ENCODE measurements at regions not wholly inside any gene's neighbourhood (a gene's known extent, or its start where the extent isn't known, plus 50 kb on each side); places are given as distances from the start of the nearest gene placed in this dataset.
A peak's percentile ranks its signal among the peaks of the same experiment; 100 is the strongest.

DNA sequence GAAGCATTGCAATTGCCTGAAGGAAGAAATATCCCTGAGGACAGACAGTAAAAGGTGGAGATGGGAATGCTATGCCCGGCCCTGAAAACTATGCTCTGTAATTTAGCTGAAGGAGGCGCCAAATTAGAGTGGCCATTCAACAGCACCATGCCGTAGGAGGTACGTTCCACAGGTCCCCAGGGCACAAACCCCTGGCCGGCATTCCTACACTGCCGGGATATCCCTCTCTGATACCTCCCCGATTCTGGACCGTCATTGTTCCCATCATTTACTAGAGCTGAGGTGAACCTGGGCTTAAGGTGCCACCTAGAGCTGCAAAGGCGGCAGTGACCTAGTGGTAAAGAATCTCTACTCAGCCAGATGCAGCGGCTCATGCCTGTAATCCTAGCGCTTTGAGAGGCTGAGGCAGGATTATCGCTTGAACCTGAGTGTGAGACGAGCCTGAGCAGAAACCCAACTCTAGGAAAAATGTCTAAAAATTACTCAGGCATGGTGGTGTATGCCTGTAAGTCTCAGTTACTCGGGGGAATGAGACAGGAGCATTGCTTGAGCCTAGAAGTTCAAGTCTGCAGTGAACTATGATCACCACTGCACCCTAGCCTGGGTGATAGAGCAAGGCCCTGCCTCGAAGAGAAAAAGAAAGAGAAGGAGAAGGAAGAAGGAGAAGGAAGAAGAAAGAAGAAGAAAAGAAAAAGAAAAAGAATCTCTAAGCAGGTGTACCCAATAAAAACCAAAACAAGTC is 53.0 kb upstream of the TNKS2 start:
- TF ChIP-seq, protein P1, sequence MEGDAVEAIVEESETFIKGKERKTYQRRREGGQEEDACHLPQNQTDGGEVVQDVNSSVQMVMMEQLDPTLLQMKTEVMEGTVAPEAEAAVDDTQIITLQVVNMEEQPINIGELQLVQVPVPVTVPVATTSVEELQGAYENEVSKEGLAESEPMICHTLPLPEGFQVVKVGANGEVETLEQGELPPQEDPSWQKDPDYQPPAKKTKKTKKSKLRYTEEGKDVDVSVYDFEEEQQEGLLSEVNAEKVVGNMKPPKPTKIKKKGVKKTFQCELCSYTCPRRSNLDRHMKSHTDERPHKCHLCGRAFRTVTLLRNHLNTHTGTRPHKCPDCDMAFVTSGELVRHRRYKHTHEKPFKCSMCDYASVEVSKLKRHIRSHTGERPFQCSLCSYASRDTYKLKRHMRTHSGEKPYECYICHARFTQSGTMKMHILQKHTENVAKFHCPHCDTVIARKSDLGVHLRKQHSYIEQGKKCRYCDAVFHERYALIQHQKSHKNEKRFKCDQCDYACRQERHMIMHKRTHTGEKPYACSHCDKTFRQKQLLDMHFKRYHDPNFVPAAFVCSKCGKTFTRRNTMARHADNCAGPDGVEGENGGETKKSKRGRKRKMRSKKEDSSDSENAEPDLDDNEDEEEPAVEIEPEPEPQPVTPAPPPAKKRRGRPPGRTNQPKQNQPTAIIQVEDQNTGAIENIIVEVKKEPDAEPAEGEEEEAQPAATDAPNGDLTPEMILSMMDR (IDR thresholded peaks at IDR 0.05): no peak
- DNase-seq: no peak
- Mint-ChIP-seq H3K4me1 (no peaks in the 10 kb centered on the region), H3K27ac (no peak overlapping the region), H3K9me3 (peaks cover 0 to 16% (median 8%) of the 10 kb centered on the region in 7 donors), H3K27me3 (ENCODE audit: low read depth in 3 of 3) (peaks cover 7 to 10% (median 9%) of the 10 kb centered on the region in 3 donors), H3K36me3 (no peaks in the 10 kb centered on the region), H3K4me3 (peak overlapping the region in 1 of 2 donors; percentile 39)
- no peaks in the 10 kb centered on the region for H3K9me3 ChIP-seq (replicated peaks in 1 of 2; ENCODE audit: control insufficient read depth in 1 of 2, insufficient read depth in 1 of 2, low read length in 2 of 2)
- no peak overlapping the region for H3K4me2 ChIP-seq (replicated peaks; ENCODE audit: extremely low read depth, low read length, poor library complexity, severe bottlenecking)
- H3K4me3 ChIP-seq (replicated peaks in 1 of 3; ENCODE audit: low read depth in 2 of 3, low read length in 3 of 3): no peak overlapping the region
- peaks cover 0 to 7% of the 10 kb centered on the region in 2 donors for H3K27me3 ChIP-seq (ENCODE audit: control insufficient read depth in 2 of 2, insufficient read depth in 2 of 2, low read length in 2 of 2)
- no peak overlapping the region for H3K9ac ChIP-seq (ENCODE audit: insufficient read depth, low read length, poor library complexity, severe bottlenecking)
- H3K36me3 ChIP-seq (replicated peaks in 1 of 2; ENCODE audit: control insufficient read depth in 1 of 2, insufficient read depth in 2 of 2, low read length in 2 of 2): no peaks in the 10 kb centered on the region
- intact Hi-C loops (cut with micrococcal nuclease): no loop called here
- H2AFZ ChIP-seq (ENCODE audit: insufficient read depth, low read depth, low read length, poor library complexity, severe bottlenecking): peak overlapping the region; percentile 23
- H3K79me2 ChIP-seq (ENCODE audit: insufficient read depth, low read length): no peaks in the 10 kb centered on the region
- H3K27ac ChIP-seq (ENCODE audit: low read depth in 1 of 2, low read length in 2 of 2): no peak overlapping the region
- no peaks in the 10 kb centered on the region for H4K20me1 ChIP-seq (ENCODE audit: insufficient read depth, low read length)
- no peaks in the 10 kb centered on the region for H3K4me1 ChIP-seq (ENCODE audit: control insufficient read depth in 1 of 2, insufficient read depth in 2 of 2, low read length in 2 of 2)
- 65% methylated on average over 13 of the region's 15 CpGs for WGBS (ENCODE audit: insufficient coverage)

DNA sequence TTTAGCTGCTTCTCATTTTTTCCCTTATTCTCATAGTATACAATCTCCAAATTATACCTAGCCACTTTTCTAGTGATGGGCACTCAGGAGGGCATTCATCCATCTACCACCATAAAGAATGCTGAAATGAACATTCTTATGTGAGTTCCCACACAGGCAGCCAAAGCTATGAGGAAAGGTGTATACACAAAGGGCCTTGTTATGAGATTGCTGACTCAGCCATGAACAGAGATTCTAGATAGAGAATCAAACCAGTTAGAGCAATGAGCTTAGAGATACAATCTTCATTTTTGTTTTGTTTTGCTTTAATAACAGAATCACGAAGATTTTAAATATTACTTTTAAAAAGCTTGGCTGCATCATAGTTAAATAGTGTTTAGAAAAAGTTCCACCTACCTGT is 54.8 kb upstream of the TNKS2 start:
- Histone ChIP-seq H2AFZ (ENCODE audit: insufficient read depth, low read depth, low read length, poor library complexity, severe bottlenecking) (no peak overlapping the region), H3K27me3 (ENCODE audit: control insufficient read depth in 2 of 2, insufficient read depth in 2 of 2, low read length in 2 of 2) (peaks cover 0 to 10% of the 10 kb centered on the region in 2 donors), H3K4me3 (replicated peaks in 1 of 3; ENCODE audit: low read depth in 2 of 3, low read length in 3 of 3) (no peak overlapping the region), H3K4me1 (ENCODE audit: control insufficient read depth in 1 of 2, insufficient read depth in 2 of 2, low read length in 2 of 2) (no peaks in the 10 kb centered on the region), H3K79me2 (ENCODE audit: insufficient read depth, low read length) (no peaks in the 10 kb centered on the region), H3K9ac (ENCODE audit: insufficient read depth, low read length, poor library complexity, severe bottlenecking) (no peak overlapping the region), H3K4me2 (replicated peaks; ENCODE audit: extremely low read depth, low read length, poor library complexity, severe bottlenecking) (no peak overlapping the region), H3K27ac (ENCODE audit: low read depth in 1 of 2, low read length in 2 of 2) (no peak overlapping the region), H3K9me3 (replicated peaks in 1 of 2; ENCODE audit: control insufficient read depth in 1 of 2, insufficient read depth in 1 of 2, low read length in 2 of 2) (no peaks in the 10 kb centered on the region), H3K36me3 (replicated peaks in 1 of 2; ENCODE audit: control insufficient read depth in 1 of 2, insufficient read depth in 2 of 2, low read length in 2 of 2) (no peaks in the 10 kb centered on the region), H4K20me1 (ENCODE audit: insufficient read depth, low read length) (no peaks in the 10 kb centered on the region)
- Mint-ChIP-seq H3K4me1 (no peaks in the 10 kb centered on the region), H3K27me3 (ENCODE audit: low read depth in 3 of 3) (peaks cover 9 to 22% (median 14%) of the 10 kb centered on the region in 3 donors), H3K36me3 (no peaks in the 10 kb centered on the region), H3K9me3 (peaks cover 0 to 16% (median 5%) of the 10 kb centered on the region in 7 donors), H3K4me3 (no peak overlapping the region), H3K27ac (no peak overlapping the region)
- WGBS (ENCODE audit: insufficient coverage): no CpG with 5 or more reads among the region's 1 CpG
- DNase-seq: no peak
- intact Hi-C loops (cut with micrococcal nuclease): no loop called here
- TF ChIP-seq, protein P1 (IDR thresholded peaks at IDR 0.05): no peak

Data from CD14-positive monocyte (primary cell).